ENCODE measurements at regions not wholly inside any gene's neighbourhood (a gene's known extent, or its start where the extent isn't known, plus 50 kb on each side); places are given as distances from the start of the nearest gene placed in this dataset.

- no peaks in the 10 kb centered on the region for H3K79me2 ChIP-seq (ENCODE audit: insufficient read depth, low read length)
- H3K9ac ChIP-seq (ENCODE audit: low read length): no peak overlapping the region
- no peak overlapping the region for H3K4me2 ChIP-seq (ENCODE audit: low read depth, low read length, poor library complexity, severe bottlenecking)
- H2AFZ ChIP-seq (ENCODE audit: low read depth, low read length, severe bottlenecking): no peak overlapping the region
- no peaks in the 10 kb centered on the region for H3K9me2 ChIP-seq (replicated peaks; ENCODE audit: insufficient read depth, low read length)
- H4K20me1 ChIP-seq (ENCODE audit: low read depth, low read length): no peaks in the 10 kb centered on the region
- no peaks in the 10 kb centered on the region for H3F3A ChIP-seq (ENCODE audit: insufficient read depth)
- H3K27ac ChIP-seq (ENCODE audit: low read depth, low read length): no peak overlapping the region
- no peaks in the 10 kb centered on the region for H3K27me3 ChIP-seq (ENCODE audit: low read length)
- no peak overlapping the region for H3K4me3 ChIP-seq (ENCODE audit: insufficient read depth, low read length, poor library complexity, severe bottlenecking)
- H3K36me3 ChIP-seq (ENCODE audit: low read length): no peaks in the 10 kb centered on the region
- no peaks in the 10 kb centered on the region for H3K9me3 ChIP-seq (ENCODE audit: insufficient read depth, low read length)
- TF ChIP-seq, protein P1, sequence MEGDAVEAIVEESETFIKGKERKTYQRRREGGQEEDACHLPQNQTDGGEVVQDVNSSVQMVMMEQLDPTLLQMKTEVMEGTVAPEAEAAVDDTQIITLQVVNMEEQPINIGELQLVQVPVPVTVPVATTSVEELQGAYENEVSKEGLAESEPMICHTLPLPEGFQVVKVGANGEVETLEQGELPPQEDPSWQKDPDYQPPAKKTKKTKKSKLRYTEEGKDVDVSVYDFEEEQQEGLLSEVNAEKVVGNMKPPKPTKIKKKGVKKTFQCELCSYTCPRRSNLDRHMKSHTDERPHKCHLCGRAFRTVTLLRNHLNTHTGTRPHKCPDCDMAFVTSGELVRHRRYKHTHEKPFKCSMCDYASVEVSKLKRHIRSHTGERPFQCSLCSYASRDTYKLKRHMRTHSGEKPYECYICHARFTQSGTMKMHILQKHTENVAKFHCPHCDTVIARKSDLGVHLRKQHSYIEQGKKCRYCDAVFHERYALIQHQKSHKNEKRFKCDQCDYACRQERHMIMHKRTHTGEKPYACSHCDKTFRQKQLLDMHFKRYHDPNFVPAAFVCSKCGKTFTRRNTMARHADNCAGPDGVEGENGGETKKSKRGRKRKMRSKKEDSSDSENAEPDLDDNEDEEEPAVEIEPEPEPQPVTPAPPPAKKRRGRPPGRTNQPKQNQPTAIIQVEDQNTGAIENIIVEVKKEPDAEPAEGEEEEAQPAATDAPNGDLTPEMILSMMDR (IDR thresholded peaks at IDR 0.05; ENCODE audit: insufficient read depth, low read length, poor library complexity, severe bottlenecking): no peak
- no peak for TF ChIP-seq EZH2phosphoT487 (conservative IDR thresholded peaks at IDR 0.05; ENCODE audit: low read length)
Observed at GRCh38 chr12:60805364-60805763, 1209.5 kb downstream of the SLC16A7 start.

- no peaks in the 10 kb centered on the region for H3K79me2 ChIP-seq (ENCODE audit: insufficient read depth, low read length)
- no peaks in the 10 kb centered on the region for H3K27me3 ChIP-seq (ENCODE audit: low read length)
- H4K20me1 ChIP-seq (ENCODE audit: low read depth, low read length): no peaks in the 10 kb centered on the region
- no peak overlapping the region for H3K9ac ChIP-seq (ENCODE audit: low read length)
- H3K27ac ChIP-seq (ENCODE audit: low read depth, low read length): no peak overlapping the region
- H3F3A ChIP-seq (ENCODE audit: insufficient read depth): no peaks in the 10 kb centered on the region
- no peaks in the 10 kb centered on the region for H3K9me2 ChIP-seq (replicated peaks; ENCODE audit: insufficient read depth, low read length)
- no peaks in the 10 kb centered on the region for H3K9me3 ChIP-seq (ENCODE audit: insufficient read depth, low read length)
- H3K4me2 ChIP-seq (ENCODE audit: low read depth, low read length, poor library complexity, severe bottlenecking): no peak overlapping the region
- H3K4me3 ChIP-seq (ENCODE audit: insufficient read depth, low read length, poor library complexity, severe bottlenecking): no peak overlapping the region
- H2AFZ ChIP-seq (ENCODE audit: low read depth, low read length, severe bottlenecking): no peak overlapping the region
- no peak for TF ChIP-seq EZH2phosphoT487 (conservative IDR thresholded peaks at IDR 0.05; ENCODE audit: low read length)
- TF ChIP-seq, protein P1 (IDR thresholded peaks at IDR 0.05; ENCODE audit: insufficient read depth, low read length, poor library complexity, severe bottlenecking): no peak
- H3K36me3 ChIP-seq (ENCODE audit: low read length): no peaks in the 10 kb centered on the region
Observed at GRCh38 chr12:60819794-60820193, 1224.0 kb downstream of the SLC16A7 start.

DNA sequence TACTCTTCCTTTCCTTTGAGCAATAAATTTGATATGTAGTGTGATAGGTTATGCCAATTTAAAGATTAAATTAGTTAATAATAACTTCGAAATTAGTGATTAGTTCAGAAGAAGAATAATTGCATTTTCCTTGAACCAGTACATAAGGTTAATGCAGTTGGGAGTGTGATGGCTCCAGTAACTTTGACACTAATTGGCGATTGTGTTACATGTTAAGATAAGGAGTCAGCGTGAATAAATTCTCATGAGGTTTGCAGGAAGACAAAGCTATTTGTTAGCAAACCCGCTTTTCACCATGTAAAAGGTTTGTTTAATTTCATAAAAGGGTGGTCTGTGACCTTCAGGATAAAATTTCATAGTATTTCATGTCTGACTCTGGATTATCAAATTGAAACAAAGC lies 1226.8 kb downstream of the SLC16A7 start:
- H3K79me2 ChIP-seq (ENCODE audit: insufficient read depth, low read length): no peaks in the 10 kb centered on the region
- no peak overlapping the region for H2AFZ ChIP-seq (ENCODE audit: low read depth, low read length, severe bottlenecking)
- no peaks in the 10 kb centered on the region for H3K9me3 ChIP-seq (ENCODE audit: insufficient read depth, low read length)
- H3K9me2 ChIP-seq (replicated peaks; ENCODE audit: insufficient read depth, low read length): no peaks in the 10 kb centered on the region
- no peak for TF ChIP-seq EZH2phosphoT487 (conservative IDR thresholded peaks at IDR 0.05; ENCODE audit: low read length)
- TF ChIP-seq, protein P1 (IDR thresholded peaks at IDR 0.05; ENCODE audit: insufficient read depth, low read length, poor library complexity, severe bottlenecking): no peak
- H3K4me3 ChIP-seq (ENCODE audit: insufficient read depth, low read length, poor library complexity, severe bottlenecking): no peak overlapping the region
- no peaks in the 10 kb centered on the region for H3F3A ChIP-seq (ENCODE audit: insufficient read depth)
- H3K4me2 ChIP-seq (ENCODE audit: low read depth, low read length, poor library complexity, severe bottlenecking): no peak overlapping the region
- H3K9ac ChIP-seq (ENCODE audit: low read length): no peak overlapping the region
- H4K20me1 ChIP-seq (ENCODE audit: low read depth, low read length): no peaks in the 10 kb centered on the region
- H3K27me3 ChIP-seq (ENCODE audit: low read length): no peaks in the 10 kb centered on the region
- no peaks in the 10 kb centered on the region for H3K36me3 ChIP-seq (ENCODE audit: low read length)
- H3K27ac ChIP-seq (ENCODE audit: low read depth, low read length): no peak overlapping the region
